Stimulated activated CD8-positive, alpha-beta memory T cell treated with anti-CD3 and anti-CD28 coated beads, Interleukin-4, amount 100 ng/mL, for 1 hour (primary cell): ENCODE measurements at regions not wholly inside any gene's neighbourhood (a gene's known extent, or its start where the extent isn't known, plus 50 kb on each side); places are given as distances from the start of the nearest gene placed in this dataset.
A peak's percentile ranks its signal among the peaks of the same experiment; 100 is the strongest.
"Not testable (repeated sequence)": the region's sequence is repeated elsewhere in the genome, so short reads cannot be mapped to it uniquely, and the experiment has no call there.

Experiments used
- DNase-seq, 2 donors: peaks; one replicate each; pipeline ENCODE4 v3.0.0-alpha.2; 2020; ENCODE audit warnings: low read depth in 2 of 2, low spot score in 1 of 2

DNA sequence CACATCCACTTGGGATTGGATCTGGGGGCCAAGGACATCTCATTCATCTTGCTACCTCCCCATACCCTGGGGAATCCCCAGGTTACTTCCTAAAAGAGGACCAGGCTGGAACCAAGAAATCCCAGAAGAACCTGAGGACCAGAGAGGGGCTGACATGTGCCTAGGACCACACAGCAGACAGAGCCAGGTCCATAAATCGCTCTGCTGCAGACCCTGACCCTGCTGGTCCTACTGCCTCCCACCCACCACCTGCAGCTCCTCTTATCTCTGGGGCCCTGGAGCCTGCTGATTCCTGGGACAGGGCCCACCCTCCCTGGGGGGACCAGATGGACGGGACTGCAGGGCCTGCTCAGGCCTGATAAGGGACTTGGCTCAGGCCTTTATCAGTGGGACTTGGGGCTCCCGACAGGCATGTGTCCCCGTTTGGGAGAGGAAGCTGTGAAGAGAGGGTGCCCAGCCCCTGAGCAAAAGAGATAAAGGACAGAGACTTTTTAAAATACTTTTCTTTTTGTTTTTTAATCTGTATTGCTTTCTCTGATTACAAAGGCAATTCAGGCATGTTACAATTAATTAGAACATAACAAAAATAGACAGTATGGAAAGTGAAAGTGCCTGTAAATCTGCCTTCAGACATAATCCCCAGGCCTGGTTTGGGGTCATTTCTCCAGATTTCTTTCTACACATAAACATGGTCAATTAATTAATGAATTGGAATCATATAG, 101.3 kb upstream of the LARP1 start:
- no peak for DNase-seq

GRCh38 chr5:154653418-154653763, 101.8 kb upstream of the LARP1 start:
- DNase-seq, result no peak

GRCh38 chr5:154652746-154653417, 102.3 kb upstream of the LARP1 start:
- DNase-seq, result no peak

GRCh38 chr5:154651795-154652194, 103.4 kb upstream of the LARP1 start:
- DNase-seq, result not testable (repeated sequence)

DNA sequence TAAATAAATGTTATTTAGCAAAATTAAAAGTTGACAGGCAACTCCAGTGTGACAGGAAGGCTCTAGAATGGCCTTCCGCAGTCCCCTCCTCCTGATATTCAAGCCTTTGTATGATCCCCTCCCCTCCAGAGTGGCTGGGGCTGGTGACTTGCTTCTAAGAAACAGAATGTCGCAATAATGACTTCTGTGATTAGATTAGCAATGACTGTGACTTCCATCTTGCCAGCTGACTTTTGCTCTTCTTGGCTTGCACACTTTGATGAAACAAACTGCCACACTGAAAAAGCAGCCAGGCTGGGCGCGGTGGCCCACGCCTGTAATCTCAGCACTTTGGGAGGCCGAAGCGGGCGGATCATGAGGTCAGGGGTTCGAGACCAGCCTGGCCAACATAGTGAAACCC, 106.5 kb upstream of the LARP1 start:
- no peak for DNase-seq

GRCh38 chr5:154648229-154648628, 106.9 kb upstream of the LARP1 start:
- DNase-seq, result no peak

DNA sequence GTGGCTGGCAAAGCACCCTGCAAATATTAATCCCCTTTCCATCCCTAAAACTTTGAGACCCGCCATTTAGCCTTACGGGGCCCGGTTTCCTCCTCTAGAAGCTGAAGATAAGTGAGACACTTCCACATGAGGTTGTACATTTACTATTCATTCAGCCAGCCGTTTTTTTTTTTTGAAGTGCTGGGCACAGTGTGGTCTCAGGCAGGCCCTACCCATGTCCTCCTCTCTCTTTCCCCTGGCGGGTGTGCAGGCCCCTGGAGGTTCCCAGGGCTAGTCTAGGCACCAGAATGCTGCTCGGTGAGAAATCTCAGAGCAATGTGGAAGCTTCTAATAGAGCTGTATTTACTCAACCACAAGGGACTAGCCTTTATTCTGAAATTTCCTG, 107.4 kb upstream of the LARP1 start:
- DNase-seq, result no peak

DNA sequence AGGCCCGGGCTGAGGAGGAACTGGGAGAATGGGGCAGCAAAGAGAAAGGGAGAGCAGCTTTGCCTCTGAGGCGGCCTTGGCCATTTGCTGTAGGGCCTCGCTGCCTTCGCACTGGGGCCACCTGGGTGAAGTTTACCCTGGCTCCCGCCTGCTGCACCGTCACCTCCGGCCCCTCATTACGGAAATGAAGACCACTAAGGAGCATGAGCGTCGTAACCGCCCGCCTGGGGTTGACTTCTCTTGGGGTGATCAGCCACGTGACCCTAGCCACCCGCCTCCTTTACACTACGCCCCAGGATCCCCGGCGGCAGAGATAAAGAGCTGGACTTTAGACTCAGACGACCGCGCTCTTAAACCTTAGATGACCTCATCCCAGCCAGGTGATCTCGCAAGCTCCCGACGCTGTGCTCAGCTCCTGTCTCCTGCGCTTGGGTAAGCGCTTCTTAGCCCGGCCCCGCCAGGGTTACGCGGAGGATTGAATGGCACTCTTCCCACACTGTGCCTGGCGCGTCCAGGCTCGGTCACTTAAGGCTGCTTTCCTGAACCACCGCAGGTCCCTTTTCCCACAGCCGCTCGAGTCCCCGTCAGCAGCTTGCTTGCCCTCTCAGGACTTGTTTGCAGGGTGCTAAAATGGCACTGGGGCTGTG, 107.9 kb upstream of the LARP1 start:
- peak in 1 of 2 donors; percentile 11 for DNase-seq

DNA sequence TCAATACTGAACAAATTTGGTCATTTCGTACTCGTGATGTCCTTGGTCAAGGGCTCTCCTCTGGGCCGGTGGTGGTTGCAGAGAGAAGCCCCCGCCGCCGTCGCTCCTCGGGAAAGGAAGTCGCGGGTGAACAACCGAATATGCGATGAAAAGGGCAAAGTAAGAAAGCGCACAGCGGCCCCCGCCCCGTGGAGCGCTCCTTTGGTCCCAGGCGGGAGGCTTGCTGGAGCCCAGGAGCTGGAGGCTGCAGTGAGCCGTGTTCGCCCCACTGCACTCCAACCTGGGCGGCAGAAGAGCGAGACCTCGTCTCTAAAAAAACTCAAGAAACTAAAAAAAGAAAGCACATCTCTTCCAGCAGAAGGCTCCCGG, 108.4 kb upstream of the LARP1 start:
- DNase-seq, result no peak

GRCh38 chr5:154644745-154645411, 110.3 kb upstream of the LARP1 start:
- no peak for DNase-seq

- no peak for DNase-seq
Observed at GRCh38 chr5:154642499-154643245, 112.5 kb upstream of the LARP1 start.

GRCh38 chr5:154640213-154640831, 114.9 kb upstream of the LARP1 start:
- DNase-seq, result not testable (repeated sequence)

GRCh38 chr5:154636786-154637185, 118.4 kb upstream of the LARP1 start:
- DNase-seq, result not testable (repeated sequence)

- not testable (repeated sequence) for DNase-seq
Observed at GRCh38 chr5:154636271-154636670, 118.9 kb upstream of the LARP1 start.

DNA sequence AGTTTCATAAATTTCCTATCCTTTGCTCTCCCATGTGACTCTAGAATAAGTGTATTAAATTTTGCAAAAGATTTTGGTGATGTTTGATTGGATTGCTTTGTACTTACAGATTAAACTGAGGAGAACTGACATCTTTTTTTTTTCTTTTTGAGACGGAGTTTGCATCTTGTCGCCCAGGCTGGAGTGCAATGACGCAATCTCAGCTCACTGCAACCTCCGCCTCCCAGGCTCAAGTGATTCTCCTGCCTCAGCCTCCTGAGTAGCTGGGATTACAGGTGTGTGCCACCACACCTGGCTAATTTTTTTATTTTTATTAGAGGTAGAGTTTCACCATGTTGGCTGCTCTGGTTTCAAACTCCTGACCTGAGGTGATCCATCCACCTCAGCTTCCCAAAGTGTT, 121.4 kb upstream of the LARP1 start:
- not testable (repeated sequence) for DNase-seq

- DNase-seq, result no peak
Observed at GRCh38 chr5:154631141-154631540, 124.0 kb upstream of the LARP1 start.

GRCh38 chr5:154630410-154630809, 124.8 kb upstream of the LARP1 start:
- DNase-seq, result no peak

DNA sequence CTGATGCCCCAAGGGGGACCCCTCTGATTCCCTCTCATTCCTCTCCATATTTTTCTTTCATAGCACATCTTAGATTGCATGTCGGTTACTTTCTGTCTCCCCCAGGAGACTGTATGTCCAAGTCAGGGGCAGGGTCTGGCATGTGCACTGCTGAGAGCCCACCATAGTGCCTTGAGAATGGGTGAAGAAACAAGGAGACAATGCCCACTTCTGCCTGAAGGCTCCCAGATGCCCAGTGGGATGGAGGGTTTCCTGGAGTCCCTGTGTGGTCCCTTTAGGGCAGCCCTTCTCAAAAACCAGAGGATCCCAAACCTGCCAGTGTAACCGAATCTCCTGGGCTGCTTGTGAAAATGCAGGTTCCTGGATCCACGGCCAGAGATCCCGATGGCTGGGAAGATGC, 126.5 kb upstream of the LARP1 start:
- no peak for DNase-seq

DNA sequence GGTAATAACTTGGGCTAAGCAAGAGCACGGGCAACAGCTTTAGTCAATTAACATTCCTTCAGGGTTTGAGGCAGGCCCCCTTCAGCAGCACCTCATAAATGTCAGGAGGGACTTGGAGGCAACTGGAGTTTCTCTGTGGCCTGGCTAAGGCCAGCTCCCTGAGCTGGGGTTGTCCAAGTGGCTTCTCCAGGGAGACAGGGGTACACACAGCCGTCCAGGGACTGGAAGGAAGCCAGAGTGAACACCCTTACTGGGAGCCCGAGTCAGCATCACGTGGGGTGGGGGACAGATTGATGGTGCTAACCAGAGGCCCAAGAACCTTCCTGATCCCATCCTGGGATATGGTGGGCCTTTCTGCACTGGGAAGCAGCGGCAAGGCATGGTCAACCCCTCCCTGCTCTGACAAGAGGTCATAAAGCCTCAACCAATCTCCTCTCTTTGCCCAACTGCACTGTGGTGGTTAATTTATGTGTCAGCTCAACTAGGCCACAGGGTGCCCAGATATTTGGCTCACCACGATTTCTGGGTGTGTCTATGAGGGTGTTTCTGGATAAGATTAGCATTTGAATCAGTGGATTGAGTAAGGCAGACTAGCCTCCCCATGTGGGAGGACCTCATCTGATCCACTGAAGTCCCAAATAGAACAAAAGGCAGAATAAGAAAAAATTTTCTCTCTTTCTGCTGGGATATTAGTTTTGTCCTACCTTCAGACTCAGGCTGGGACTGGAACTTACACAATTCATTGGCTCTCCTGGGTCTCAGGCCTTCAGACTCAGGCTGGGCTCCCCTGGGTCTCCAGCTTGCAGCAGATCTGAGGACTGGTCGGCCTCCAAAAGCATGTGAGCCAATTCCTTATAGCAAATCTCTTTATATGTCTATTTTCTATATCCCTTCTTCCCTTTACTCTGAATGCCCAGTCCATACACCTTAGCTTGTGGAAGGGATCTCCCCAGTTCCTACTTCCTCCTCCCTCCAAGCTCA, 127.2 kb upstream of the LARP1 start:
- DNase-seq, result no peak
